ENCODE measurements at regions not wholly inside any gene's neighbourhood (a gene's known extent, or its start where the extent isn't known, plus 50 kb on each side); places are given as distances from the start of the nearest gene placed in this dataset.

DNA sequence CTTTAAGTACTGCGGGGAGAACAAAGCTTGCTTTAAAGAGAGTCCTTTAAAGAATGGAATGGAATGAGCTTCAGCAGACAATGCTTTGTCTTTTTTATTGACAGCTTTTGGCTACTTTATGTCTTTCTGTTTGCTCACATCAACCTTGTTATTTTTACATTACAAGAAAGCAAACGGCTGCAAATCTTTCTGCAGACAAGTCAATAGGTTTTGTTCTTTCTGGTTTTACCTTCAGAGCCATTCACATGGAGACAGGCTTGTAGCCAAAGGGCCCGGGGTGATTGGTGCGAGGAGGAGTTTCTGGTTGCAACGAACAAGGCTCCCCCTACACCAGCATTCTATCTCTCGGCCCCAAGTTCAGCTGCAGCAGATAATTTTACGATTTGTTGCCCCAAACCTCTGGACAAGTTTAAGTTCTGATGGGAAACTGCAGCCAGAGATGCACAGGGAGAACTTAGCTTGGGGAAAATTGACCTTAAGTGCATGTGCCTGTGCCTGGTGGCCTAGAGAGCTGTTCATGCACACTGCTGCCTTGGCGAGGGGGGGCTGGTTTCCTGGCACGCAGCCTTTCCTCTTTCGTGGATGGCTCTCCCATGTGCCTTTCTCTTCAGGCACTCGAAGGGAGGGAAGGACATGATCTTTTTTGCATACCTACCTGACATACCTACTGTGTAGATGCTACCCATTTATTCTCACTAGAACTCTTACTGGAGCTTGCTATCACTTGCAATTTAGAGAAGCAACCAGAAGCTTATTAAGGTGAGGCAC, 543.2 kb downstream of the DCDC2C start:
- H3K79me2 ChIP-seq (ENCODE audit: control insufficient read depth, low read length): no peaks in the 10 kb centered on the region
- H4K20me1 ChIP-seq (ENCODE audit: control insufficient read depth, insufficient read depth, low read depth, low read length): no peaks in the 10 kb centered on the region
- no peaks in the 10 kb centered on the region for H3F3A ChIP-seq (ENCODE audit: control insufficient read depth, insufficient read depth)
- H3K9me3 ChIP-seq (ENCODE audit: control insufficient read depth, insufficient read depth, low read length): no peaks in the 10 kb centered on the region
- H3K36me3 ChIP-seq (ENCODE audit: control insufficient read depth, low read length): no peaks in the 10 kb centered on the region
- no peak overlapping the region for H3K27ac ChIP-seq (ENCODE audit: low read depth, low read length)
- H3K4me3 ChIP-seq (ENCODE audit: low read length): no peak overlapping the region
- no peaks in the 10 kb centered on the region for H3K27me3 ChIP-seq (ENCODE audit: control insufficient read depth, low read length)
- H3K4me2 ChIP-seq (ENCODE audit: low read length): no peak overlapping the region
- no peaks in the 10 kb centered on the region for H3K4me1 ChIP-seq (ENCODE audit: control insufficient read depth, low read length)
- TF ChIP-seq EZH2phosphoT487 (IDR thresholded peaks at IDR 0.05; ENCODE audit: borderline replicate concordance, low read length): no peak
- TF ChIP-seq, protein P1, sequence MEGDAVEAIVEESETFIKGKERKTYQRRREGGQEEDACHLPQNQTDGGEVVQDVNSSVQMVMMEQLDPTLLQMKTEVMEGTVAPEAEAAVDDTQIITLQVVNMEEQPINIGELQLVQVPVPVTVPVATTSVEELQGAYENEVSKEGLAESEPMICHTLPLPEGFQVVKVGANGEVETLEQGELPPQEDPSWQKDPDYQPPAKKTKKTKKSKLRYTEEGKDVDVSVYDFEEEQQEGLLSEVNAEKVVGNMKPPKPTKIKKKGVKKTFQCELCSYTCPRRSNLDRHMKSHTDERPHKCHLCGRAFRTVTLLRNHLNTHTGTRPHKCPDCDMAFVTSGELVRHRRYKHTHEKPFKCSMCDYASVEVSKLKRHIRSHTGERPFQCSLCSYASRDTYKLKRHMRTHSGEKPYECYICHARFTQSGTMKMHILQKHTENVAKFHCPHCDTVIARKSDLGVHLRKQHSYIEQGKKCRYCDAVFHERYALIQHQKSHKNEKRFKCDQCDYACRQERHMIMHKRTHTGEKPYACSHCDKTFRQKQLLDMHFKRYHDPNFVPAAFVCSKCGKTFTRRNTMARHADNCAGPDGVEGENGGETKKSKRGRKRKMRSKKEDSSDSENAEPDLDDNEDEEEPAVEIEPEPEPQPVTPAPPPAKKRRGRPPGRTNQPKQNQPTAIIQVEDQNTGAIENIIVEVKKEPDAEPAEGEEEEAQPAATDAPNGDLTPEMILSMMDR (IDR thresholded peaks at IDR 0.05; ENCODE audit: low read depth, low read length, poor library complexity, severe bottlenecking): no peak
- no peaks in the 10 kb centered on the region; the same call in 1 of the 2 replicates for H3K9me2 ChIP-seq (replicated peaks; ENCODE audit: control insufficient read depth, low read length)

- Histone ChIP-seq H3K27me3 (ENCODE audit: control insufficient read depth, low read length) (no peaks in the 10 kb centered on the region), H3K36me3 (ENCODE audit: control insufficient read depth, low read length) (no peaks in the 10 kb centered on the region), H3K4me2 (ENCODE audit: low read length) (no peak overlapping the region), H3K79me2 (ENCODE audit: control insufficient read depth, low read length) (no peaks in the 10 kb centered on the region), H3K9me3 (ENCODE audit: control insufficient read depth, insufficient read depth, low read length) (no peaks in the 10 kb centered on the region), H3K9me2 (replicated peaks; ENCODE audit: control insufficient read depth, low read length) (no peaks in the 10 kb centered on the region; the same call in 1 of the 2 replicates), H3K4me3 (ENCODE audit: low read length) (no peak overlapping the region), H3K27ac (ENCODE audit: low read depth, low read length) (no peak overlapping the region), H3F3A (ENCODE audit: control insufficient read depth, insufficient read depth) (no peaks in the 10 kb centered on the region), H4K20me1 (ENCODE audit: control insufficient read depth, insufficient read depth, low read depth, low read length) (no peaks in the 10 kb centered on the region), H3K4me1 (ENCODE audit: control insufficient read depth, low read length) (no peaks in the 10 kb centered on the region)
- TF ChIP-seq, protein P1 (IDR thresholded peaks at IDR 0.05; ENCODE audit: low read depth, low read length, poor library complexity, severe bottlenecking): no peak
- TF ChIP-seq EZH2phosphoT487 (IDR thresholded peaks at IDR 0.05; ENCODE audit: borderline replicate concordance, low read length): no peak
These were observed 544.4 kb downstream of the DCDC2C start for GRCh38 chr2:4247791-4248190.

- Histone ChIP-seq H3K9me2 (replicated peaks; ENCODE audit: control insufficient read depth, low read length) (no peaks in the 10 kb centered on the region), H3F3A (ENCODE audit: control insufficient read depth, insufficient read depth) (no peaks in the 10 kb centered on the region), H3K27ac (ENCODE audit: low read depth, low read length) (no peak overlapping the region), H3K4me2 (ENCODE audit: low read length) (no peak overlapping the region), H3K4me3 (ENCODE audit: low read length) (no peak overlapping the region), H3K36me3 (ENCODE audit: control insufficient read depth, low read length) (no peaks in the 10 kb centered on the region), H3K4me1 (ENCODE audit: control insufficient read depth, low read length) (no peaks in the 10 kb centered on the region), H3K9me3 (ENCODE audit: control insufficient read depth, insufficient read depth, low read length) (no peaks in the 10 kb centered on the region), H3K27me3 (ENCODE audit: control insufficient read depth, low read length) (no peaks in the 10 kb centered on the region), H4K20me1 (ENCODE audit: control insufficient read depth, insufficient read depth, low read depth, low read length) (no peaks in the 10 kb centered on the region), H3K79me2 (ENCODE audit: control insufficient read depth, low read length) (no peaks in the 10 kb centered on the region)
- no peak for TF ChIP-seq EZH2phosphoT487 (IDR thresholded peaks at IDR 0.05; ENCODE audit: borderline replicate concordance, low read length)
- TF ChIP-seq, protein P1 (IDR thresholded peaks at IDR 0.05; ENCODE audit: low read depth, low read length, poor library complexity, severe bottlenecking): no peak
These were observed 552.1 kb downstream of the DCDC2C start for GRCh38 chr2:4255491-4255890.
